Stimulated activated effector memory CD8-positive, alpha-beta T cell treated with anti-CD3 and anti-CD28 coated beads, Interleukin-12 subunit alpha, Interleukin-12 subunit beta, amount 100 ng/mL, for 72 hours (primary cell): ENCODE measurements at regions not wholly inside any gene's neighbourhood (a gene's known extent, or its start where the extent isn't known, plus 50 kb on each side); places are given as distances from the start of the nearest gene placed in this dataset.
"Not testable (repeated sequence)": the region's sequence is repeated elsewhere in the genome, so short reads cannot be mapped to it uniquely, and the experiment has no call there.

Experiments used
- ATAC-seq: fragments of 150-1000 bp; cut with Tn5 transposase; 2 replicates; pipeline ENCODE4 v1.10.0; 2021
- DNase-seq, 2 donors: peaks; one replicate each; pipeline ENCODE4 v3.0.0; 2021 to 2022; ENCODE audit warnings: low spot score in 2 of 2
- H3K27ac Mint-ChIP-seq: one replicate; pipeline ENCODE4 v1.8.0; 2022; ENCODE audit warnings: mild to moderate bottlenecking, mixed read lengths
- H3K36me3 Mint-ChIP-seq: one replicate; pipeline ENCODE4 v1.8.0; 2022; ENCODE audit warnings: mild to moderate bottlenecking, mixed read lengths
- H3K4me1 Mint-ChIP-seq: one replicate; pipeline ENCODE4 v1.8.0; 2022; ENCODE audit warnings: mixed read lengths
- H3K4me3 Mint-ChIP-seq: one replicate; pipeline ENCODE4 v1.8.0; 2022; ENCODE audit warnings: mild to moderate bottlenecking, mixed read lengths
- H3K9me3 Mint-ChIP-seq: one replicate; pipeline ENCODE4 v1.8.0; 2022; ENCODE audit warnings: mixed read lengths

GRCh38 chr2:234804704-234805103 lies 147.1 kb upstream of the SH3BP4 start:
- no peak overlapping the region for H3K4me3 Mint-ChIP-seq
- H3K27ac Mint-ChIP-seq: no peak overlapping the region
- H3K9me3 Mint-ChIP-seq: no peaks in the 10 kb centered on the region
- DNase-seq (no peak), ATAC-seq (no peak)
- H3K36me3 Mint-ChIP-seq: no peaks in the 10 kb centered on the region
- no peaks in the 10 kb centered on the region for H3K4me1 Mint-ChIP-seq

GRCh38 chr2:234802845-234803171 lies 149.0 kb upstream of the SH3BP4 start:
- DNase-seq: no peak
- no peak overlapping the region for H3K4me3 Mint-ChIP-seq
- no peaks in the 10 kb centered on the region for H3K36me3 Mint-ChIP-seq
- ATAC-seq: no peak
- no peaks in the 10 kb centered on the region for H3K9me3 Mint-ChIP-seq
- no peak overlapping the region for H3K27ac Mint-ChIP-seq
- no peaks in the 10 kb centered on the region for H3K4me1 Mint-ChIP-seq

- ATAC-seq: no peak
- Mint-ChIP-seq H3K4me3 (no peak overlapping the region), H3K9me3 (no peaks in the 10 kb centered on the region), H3K4me1 (no peaks in the 10 kb centered on the region), H3K36me3 (no peaks in the 10 kb centered on the region), H3K27ac (no peak overlapping the region)
- no peak for DNase-seq
These were observed 149.6 kb upstream of the SH3BP4 start for GRCh38 chr2:234802071-234802844.

- no peaks in the 10 kb centered on the region for H3K4me1 Mint-ChIP-seq
These were observed 154.1 kb upstream of the SH3BP4 start for GRCh38 chr2:234797566-234798250.

GRCh38 chr2:234796045-234796591 lies 155.7 kb upstream of the SH3BP4 start:
- Mint-ChIP-seq H3K4me1 (no peaks in the 10 kb centered on the region), H3K9me3 (no peaks in the 10 kb centered on the region), H3K4me3 (no peak overlapping the region), H3K27ac (no peak overlapping the region), H3K36me3 (no peaks in the 10 kb centered on the region)
- no peak for ATAC-seq
- no peak for DNase-seq

More at GRCh38 chr2:234797566-234798250, 154.1 kb upstream of the SH3BP4 start:
- H3K4me3 Mint-ChIP-seq: no peak overlapping the region
- no peaks in the 10 kb centered on the region for H3K36me3 Mint-ChIP-seq
- H3K9me3 Mint-ChIP-seq: no peaks in the 10 kb centered on the region
- H3K27ac Mint-ChIP-seq: no peak overlapping the region
- no peak for DNase-seq
- no peak for ATAC-seq

- DNase-seq (no peak), ATAC-seq (no peak)
- H3K36me3 Mint-ChIP-seq: no peaks in the 10 kb centered on the region
- H3K4me1 Mint-ChIP-seq: no peaks in the 10 kb centered on the region
- H3K9me3 Mint-ChIP-seq: no peaks in the 10 kb centered on the region
- H3K4me3 Mint-ChIP-seq: no peak overlapping the region
- no peak overlapping the region for H3K27ac Mint-ChIP-seq
These were observed 156.4 kb upstream of the SH3BP4 start for GRCh38 chr2:234795272-234795920.

GRCh38 chr2:234794866-234795265 lies 157.0 kb upstream of the SH3BP4 start:
- no peak for ATAC-seq

GRCh38 chr2:234793212-234793785 lies 158.5 kb upstream of the SH3BP4 start:
- no peaks in the 10 kb centered on the region for H3K9me3 Mint-ChIP-seq
- no peaks in the 10 kb centered on the region for H3K36me3 Mint-ChIP-seq
- ATAC-seq (no peak), DNase-seq (no peak)
- no peak overlapping the region for H3K4me3 Mint-ChIP-seq
- no peaks in the 10 kb centered on the region for H3K4me1 Mint-ChIP-seq
- no peak overlapping the region for H3K27ac Mint-ChIP-seq

More at GRCh38 chr2:234794866-234795265, 157.0 kb upstream of the SH3BP4 start:
- no peak for DNase-seq
- H3K36me3 Mint-ChIP-seq: no peaks in the 10 kb centered on the region
- H3K27ac Mint-ChIP-seq: no peak overlapping the region
- no peaks in the 10 kb centered on the region for H3K4me1 Mint-ChIP-seq
- H3K4me3 Mint-ChIP-seq: no peak overlapping the region
- H3K9me3 Mint-ChIP-seq: no peaks in the 10 kb centered on the region

- ATAC-seq (no peak), DNase-seq (no peak)
- no peaks in the 10 kb centered on the region for H3K36me3 Mint-ChIP-seq
- H3K4me3 Mint-ChIP-seq: no peak overlapping the region
- no peaks in the 10 kb centered on the region for H3K4me1 Mint-ChIP-seq
- H3K27ac Mint-ChIP-seq: no peak overlapping the region
- no peaks in the 10 kb centered on the region for H3K9me3 Mint-ChIP-seq
These were observed 159.2 kb upstream of the SH3BP4 start for GRCh38 chr2:234792621-234793022.

- ATAC-seq, H3K27ac Mint-ChIP-seq, H3K4me3 Mint-ChIP-seq: not testable (repeated sequence)
These were observed 159.7 kb upstream of the SH3BP4 start for GRCh38 chr2:234792096-234792495.

GRCh38 chr2:234790380-234790779 lies 161.4 kb upstream of the SH3BP4 start:
- H3K9me3 Mint-ChIP-seq: no peaks in the 10 kb centered on the region
- H3K4me3 Mint-ChIP-seq: no peak overlapping the region
- ATAC-seq (no peak), DNase-seq (no peak)
- no peak overlapping the region for H3K27ac Mint-ChIP-seq
- H3K4me1 Mint-ChIP-seq: no peaks in the 10 kb centered on the region
- no peaks in the 10 kb centered on the region for H3K36me3 Mint-ChIP-seq

More at GRCh38 chr2:234792096-234792495, 159.7 kb upstream of the SH3BP4 start:
- not testable (repeated sequence) for DNase-seq, H3K36me3 Mint-ChIP-seq, H3K4me1 Mint-ChIP-seq, H3K9me3 Mint-ChIP-seq

- H3K36me3 Mint-ChIP-seq: no peaks in the 10 kb centered on the region
- DNase-seq (no peak), ATAC-seq (no peak)
- H3K9me3 Mint-ChIP-seq: no peaks in the 10 kb centered on the region
- no peak overlapping the region for H3K27ac Mint-ChIP-seq
- no peaks in the 10 kb centered on the region for H3K4me1 Mint-ChIP-seq
- H3K4me3 Mint-ChIP-seq: no peak overlapping the region
These were observed 162.1 kb upstream of the SH3BP4 start for GRCh38 chr2:234789556-234790325.

GRCh38 chr2:234788841-234789240 lies 163.0 kb upstream of the SH3BP4 start:
- no peaks in the 10 kb centered on the region for H3K36me3 Mint-ChIP-seq

GRCh38 chr2:234788381-234788780 lies 163.4 kb upstream of the SH3BP4 start:
- Mint-ChIP-seq H3K9me3 (peaks cover 8% of the 10 kb centered on the region), H3K4me1 (no peaks in the 10 kb centered on the region), H3K4me3 (no peak overlapping the region), H3K27ac (no peak overlapping the region), H3K36me3 (no peaks in the 10 kb centered on the region)
- ATAC-seq (no peak), DNase-seq (no peak)

More at GRCh38 chr2:234788841-234789240, 163.0 kb upstream of the SH3BP4 start:
- Mint-ChIP-seq H3K4me1 (no peaks in the 10 kb centered on the region), H3K4me3 (no peak overlapping the region), H3K9me3 (peaks cover 3% of the 10 kb centered on the region), H3K27ac (no peak overlapping the region)
- no peak for DNase-seq
- ATAC-seq: no peak

GRCh38 chr2:234787114-234787513 lies 164.7 kb upstream of the SH3BP4 start:
- no peak for ATAC-seq
- no peaks in the 10 kb centered on the region for H3K36me3 Mint-ChIP-seq
- no peak overlapping the region for H3K27ac Mint-ChIP-seq
- H3K4me3 Mint-ChIP-seq: no peak overlapping the region
- DNase-seq: no peak
- no peaks in the 10 kb centered on the region for H3K4me1 Mint-ChIP-seq
- H3K9me3 Mint-ChIP-seq: peaks cover 17% of the 10 kb centered on the region
